Spleen (tissue), 11 donors: ENCODE measurements at regions not wholly inside any gene's neighbourhood (a gene's known extent, or its start where the extent isn't known, plus 50 kb on each side); places are given as distances from the start of the nearest gene placed in this dataset.

Source experiments
- DNase-seq: peaks from one replicate; pipeline ENCODE4 v3.0.0-alpha.2; 2020
- H3K27ac ChIP-seq, 8 donors: fragments of 200-600 bp; sonication (generic) in 7 of 8; 1 replicate in 4 of 8; 2 replicates in 4 of 8; pipeline versions ENCODE4 v1.5.0 to v1.8.0; 2016 to 2021; ENCODE audit warnings: inconsistent platforms in 4 of 8, mild to moderate bottlenecking in 4 of 8, moderate library complexity in 1 of 8
- H3K27me3 ChIP-seq, 7 donors: fragments of 200-600 bp; sonication (generic) in 6 of 7; replicated peaks in 1 of 7; 1 replicate in 4 of 7; 2 replicates in 3 of 7; pipeline versions ENCODE4 v1.5.0 to v1.8.0; 2016 to 2021; ENCODE audit warnings: inconsistent platforms in 3 of 7, mild to moderate bottlenecking in 1 of 7
- H3K36me3 ChIP-seq, 6 donors: fragments of 200-600 bp; sonication (generic) in 5 of 6; 1 replicate in 4 of 6; 2 replicates in 2 of 6; pipeline versions ENCODE4 v1.5.0 to v1.8.0; 2016 to 2021; ENCODE audit warnings: inconsistent platforms in 2 of 6
- H3K4me1 ChIP-seq, 6 donors: fragments of 200-600 bp; sonication (generic) in 5 of 6; 1 replicate in 3 of 6; 2 replicates in 3 of 6; pipeline versions ENCODE4 v1.5.0 to v1.8.0; 2016 to 2021; ENCODE audit warnings: inconsistent platforms in 3 of 6
- H3K4me3 ChIP-seq, 8 donors: fragments of 200-600 bp; sonication (generic) in 7 of 8; 1 replicate in 4 of 8; 2 replicates in 4 of 8; pipeline versions ENCODE4 v1.5.0 to v1.8.0; 2016 to 2021; ENCODE audit warnings: inconsistent platforms in 4 of 8, mild to moderate bottlenecking in 4 of 8, moderate library complexity in 2 of 8
- H3K9me3 ChIP-seq, 8 donors: fragments of 200-600 bp; sonication (generic) in 7 of 8; 1 replicate in 4 of 8; 2 replicates in 4 of 8; pipeline versions ENCODE4 v1.5.0 to v1.8.0; 2016 to 2021; ENCODE audit warnings: inconsistent platforms in 4 of 8
- CTCF ChIP-seq, 11 experiments: fragments of 200-600 bp in 7 of 11; fragments of 450-650 bp in 4 of 11; sonication (generic) in 4 of 11; IDR thresholded peaks in 8 of 11; conservative IDR thresholded peaks in 3 of 11; 1 replicate in 7 of 11; 2 replicates in 4 of 11; pipeline versions ENCODE4 v1.4.0 to v1.8.0; 2016 to 2021; ENCODE audit warnings: antibody characterized with exemption in 11 of 11, inconsistent platforms in 4 of 11, mild to moderate bottlenecking in 1 of 11
- POLR2A ChIP-seq, 3 donors: fragments of 450-650 bp; IDR thresholded peaks; one replicate each; pipeline ENCODE4 v1.5.1; 2017; ENCODE audit warnings: antibody characterized with exemption in 3 of 3, mild to moderate bottlenecking in 1 of 3
- POLR2AphosphoS5 ChIP-seq, 3 donors: sonication (generic); formaldehyde crosslinking; IDR thresholded peaks; one replicate each; pipeline ENCODE4 v1.5.1; 2017; ENCODE audit warnings: antibody characterized with exemption in 3 of 3
- WGBS, 5 donors: extraction: QIAGEN DNeasy Blood & Tissue Kit in 3 of 5; methylation state at CpG; one replicate each; pipeline versions ENCODE4 v1.1.5 to v1.1.7; 2013 to 2018; 5-methylcytosine and 5-hydroxymethylcytosine counted together
- intact Hi-C: fragments of 100-400 bp; cut with DNase I; formaldehyde crosslinking; loops from one replicate; pipeline ENCODE4 v1.15.0; 2023; ENCODE audit warnings: low total_unique reads
- donor health status: healthy with polysubstance abuse.
- donor health status: DM: no; HTN: no; CAD: no; lungs with moderate emphysema.
- donor health status: DM: no; HTN: no; CAD: no.
- donor health status: Bipolar disorder and iron deficiency.
- donor health status: healthy.
- donor health status: DM: no; HTN: no; CAD: no.
- donor health status: DM: yes; HTN: yes; CAD: no.

DNA sequence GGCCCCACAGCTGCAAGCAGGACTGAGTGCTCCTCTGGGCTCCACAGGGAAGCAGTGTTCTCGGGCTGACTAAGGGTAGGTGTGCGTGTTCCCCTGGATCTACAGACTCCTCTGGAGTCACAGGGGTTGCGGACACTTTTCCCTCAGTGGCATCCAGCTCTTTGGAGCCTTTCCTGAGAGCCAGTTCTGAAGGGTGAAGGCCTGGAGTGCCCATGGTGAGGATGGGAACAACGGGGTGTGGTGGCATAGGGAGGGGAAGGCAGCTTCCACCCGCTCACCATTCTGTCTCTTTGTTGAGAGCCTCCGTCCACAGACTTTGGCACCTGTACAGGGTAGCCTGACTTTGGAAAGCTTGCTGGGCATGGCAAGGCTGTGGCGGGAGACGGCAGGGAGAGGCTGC lies 104.1 kb upstream of the PCBD1 start:
- DNase-seq = peak; percentile 28
- intact Hi-C loops = no loop called here
- no peak overlapping the region for H3K27ac ChIP-seq
- H3K9me3 ChIP-seq = no peaks in the 10 kb centered on the region
- WGBS, 5 donors = 78 to 94% (median 85%) methylated on average over 6 to 8 of the region's 8 CpGs
- peaks cover 0 to 6% (median 0%) of the 10 kb centered on the region in 7 donors for H3K27me3 ChIP-seq
- no peaks in the 10 kb centered on the region for H3K36me3 ChIP-seq
- no peak overlapping the region for H3K4me3 ChIP-seq
- H3K4me1 ChIP-seq = peaks cover 0 to 6% (median 0%) of the 10 kb centered on the region in 6 donors
- no peak for TF ChIP-seq POLR2A (IDR thresholded peaks at IDR 0.05)
- TF ChIP-seq POLR2AphosphoS5 (IDR thresholded peaks at IDR 0.05) = no peak
- no peak for TF ChIP-seq CTCF (IDR thresholded peaks at IDR 0.05 in 8 of 11, conservative IDR thresholded peaks at IDR 0.05 in 3 of 11)

GRCh38 chr10:70993051-70993450 lies 104.7 kb upstream of the PCBD1 start:
- H3K9me3 ChIP-seq = no peaks in the 10 kb centered on the region
- TF ChIP-seq POLR2A (IDR thresholded peaks at IDR 0.05) = no peak
- no peak for TF ChIP-seq POLR2AphosphoS5 (IDR thresholded peaks at IDR 0.05)
- no peak for TF ChIP-seq CTCF (IDR thresholded peaks at IDR 0.05 in 8 of 11, conservative IDR thresholded peaks at IDR 0.05 in 3 of 11)
- H3K4me3 ChIP-seq = no peak overlapping the region
- H3K27me3 ChIP-seq = peaks cover 0 to 9% (median 0%) of the 10 kb centered on the region in 7 donors
- peak; percentile 21 for DNase-seq
- 85 to 95% (median 89%) methylated on average over 4 of the region's 4 CpGs for WGBS, 5 donors
- intact Hi-C loops = no loop called here
- no peak overlapping the region for H3K27ac ChIP-seq
- H3K36me3 ChIP-seq = no peaks in the 10 kb centered on the region
- peaks cover 0 to 3% (median 0%) of the 10 kb centered on the region in 6 donors for H3K4me1 ChIP-seq

- intact Hi-C loops = no loop called here
- H3K27me3 ChIP-seq = peaks cover 0 to 9% (median 0%) of the 10 kb centered on the region in 7 donors
- H3K4me1 ChIP-seq = no peaks in the 10 kb centered on the region
These were observed 108.2 kb upstream of the PCBD1 start for GRCh38 chr10:70996549-70996948.

GRCh38 chr10:70997236-70997635 lies 108.9 kb upstream of the PCBD1 start:
- peak; percentile 51 for DNase-seq
- Histone ChIP-seq H3K27ac (no peak overlapping the region), H3K4me1 (no peaks in the 10 kb centered on the region), H3K27me3 (peaks cover 0 to 9% (median 0%) of the 10 kb centered on the region in 7 donors), H3K4me3 (no peak overlapping the region), H3K9me3 (no peaks in the 10 kb centered on the region), H3K36me3 (no peaks in the 10 kb centered on the region)
- 46 to 85% (median 63%) methylated on average over 3 of the region's 3 CpGs for WGBS, 5 donors
- TF ChIP-seq POLR2A (IDR thresholded peaks at IDR 0.05) = no peak
- TF ChIP-seq CTCF (IDR thresholded peaks at IDR 0.05 in 8 of 11, conservative IDR thresholded peaks at IDR 0.05 in 3 of 11) = no peak
- no peak for TF ChIP-seq POLR2AphosphoS5 (IDR thresholded peaks at IDR 0.05)
- intact Hi-C loops = no loop called here

More at GRCh38 chr10:70996549-70996948, 108.2 kb upstream of the PCBD1 start:
- no peaks in the 10 kb centered on the region for H3K36me3 ChIP-seq
- DNase-seq = peak; percentile 27
- no peak overlapping the region for H3K27ac ChIP-seq
- H3K9me3 ChIP-seq = no peaks in the 10 kb centered on the region
- TF ChIP-seq POLR2AphosphoS5 (IDR thresholded peaks at IDR 0.05) = no peak
- TF ChIP-seq POLR2A (IDR thresholded peaks at IDR 0.05) = no peak
- no peak for TF ChIP-seq CTCF (IDR thresholded peaks at IDR 0.05 in 8 of 11, conservative IDR thresholded peaks at IDR 0.05 in 3 of 11)
- no peak overlapping the region for H3K4me3 ChIP-seq
